HG02759 (cell line): ENCODE measurements at regions not wholly inside any gene's neighbourhood (a gene's known extent, or its start where the extent isn't known, plus 50 kb on each side); places are given as distances from the start of the nearest gene placed in this dataset.

Experiments used
- ATAC-seq: cut with Tn5 transposase; IDR thresholded peaks from one replicate; pipeline ENCODE4 v1.9.1; 2021; ENCODE audit warnings: mild to moderate bottlenecking, moderate library complexity; ENCODE audit not compliant: unreplicated experiment

DNA sequence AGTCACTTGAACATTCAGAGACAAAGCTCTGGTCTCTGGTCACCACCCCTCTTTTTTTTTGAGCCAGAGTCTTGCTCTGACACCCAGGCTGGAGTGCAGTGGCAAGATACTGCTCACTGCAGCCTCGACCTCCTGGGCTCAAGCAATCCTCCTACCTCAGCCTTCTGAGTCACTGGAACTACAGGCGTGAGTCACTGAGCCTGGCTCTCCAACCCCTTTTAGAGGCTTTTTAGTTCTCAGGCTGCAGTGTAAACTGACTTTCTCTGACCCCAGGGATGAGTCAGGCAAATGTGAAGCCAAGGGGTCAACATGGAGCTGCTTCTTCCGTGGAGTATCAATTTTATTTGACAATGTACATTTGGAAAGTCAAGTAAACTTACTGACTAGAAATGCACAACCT lies 229.2 kb downstream of the PTTG2 start:
- ATAC-seq = no peak

DNA sequence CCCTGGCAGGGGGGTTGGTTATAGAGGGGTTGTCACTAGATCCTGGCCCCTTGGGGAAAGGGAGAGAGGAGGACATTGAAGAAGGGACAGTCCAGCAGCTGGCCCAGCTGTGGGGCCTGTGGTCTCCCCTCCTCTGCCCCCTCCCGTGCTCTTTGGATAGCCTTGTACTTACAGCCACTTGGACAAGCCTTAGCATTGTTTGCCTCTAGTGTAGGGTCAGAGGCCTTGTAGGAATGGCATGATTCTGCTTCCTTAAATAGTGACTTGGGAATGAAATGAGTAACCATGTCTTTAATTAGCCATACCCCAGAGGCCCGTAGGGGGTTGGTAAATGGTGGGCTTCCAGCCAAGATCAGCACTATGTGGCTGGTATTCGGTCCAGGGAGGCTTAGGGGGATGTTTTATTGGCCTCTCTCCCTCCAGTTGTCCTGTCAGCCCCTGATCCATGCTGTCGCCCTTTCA lies 230.6 kb downstream of the PTTG2 start:
- no peak for ATAC-seq

DNA sequence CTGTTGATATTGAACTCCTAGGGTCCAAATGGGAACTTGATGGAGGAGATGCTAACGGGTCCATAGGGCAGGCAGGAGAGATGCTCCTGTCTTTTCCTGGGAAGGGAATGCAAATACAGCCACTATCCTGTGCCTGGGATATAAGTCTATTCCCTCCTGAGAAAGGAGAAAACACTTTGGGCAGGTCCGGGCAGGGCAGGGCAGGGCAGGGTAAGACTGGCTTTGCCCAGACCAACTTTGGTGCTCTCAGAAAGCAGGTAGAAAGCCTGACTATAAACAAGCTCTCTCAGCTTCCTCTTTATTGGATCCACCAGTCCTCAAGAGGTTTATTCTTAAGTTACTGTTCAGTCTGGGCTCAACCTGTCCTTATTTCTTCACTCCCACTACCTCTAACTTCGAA lies 232.3 kb downstream of the PTTG2 start:
- no peak for ATAC-seq

DNA sequence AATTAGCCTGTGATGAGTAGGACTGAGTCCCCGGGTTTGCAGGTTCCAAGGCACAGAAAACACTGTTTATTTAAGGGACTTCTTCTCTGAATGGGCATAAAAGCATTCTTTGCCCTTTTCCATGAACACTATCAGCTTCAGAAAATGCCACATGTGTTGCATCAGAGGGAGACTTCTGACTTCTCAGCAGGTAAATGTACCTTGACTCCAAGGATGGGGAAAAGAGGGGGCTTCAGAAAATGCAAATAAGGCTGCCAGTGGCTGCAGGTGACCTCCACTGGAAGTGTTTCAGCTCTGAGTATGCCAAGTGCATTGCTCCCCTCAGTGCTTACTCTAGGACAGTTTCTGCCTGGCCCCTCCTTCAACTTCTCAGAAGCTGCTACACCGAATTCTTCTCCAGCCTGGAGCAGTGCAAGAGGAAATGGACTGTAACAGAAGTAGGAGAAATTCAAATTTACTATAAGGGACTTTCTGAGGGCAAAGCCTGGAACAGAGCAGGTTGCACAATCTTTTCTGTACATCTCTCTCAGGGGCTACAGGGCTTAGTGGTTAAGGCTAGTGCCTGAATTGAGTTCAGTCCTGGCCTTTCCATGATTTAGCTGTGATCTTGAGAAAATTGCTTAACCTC lies 233.2 kb downstream of the PTTG2 start:
- no peak for ATAC-seq

DNA sequence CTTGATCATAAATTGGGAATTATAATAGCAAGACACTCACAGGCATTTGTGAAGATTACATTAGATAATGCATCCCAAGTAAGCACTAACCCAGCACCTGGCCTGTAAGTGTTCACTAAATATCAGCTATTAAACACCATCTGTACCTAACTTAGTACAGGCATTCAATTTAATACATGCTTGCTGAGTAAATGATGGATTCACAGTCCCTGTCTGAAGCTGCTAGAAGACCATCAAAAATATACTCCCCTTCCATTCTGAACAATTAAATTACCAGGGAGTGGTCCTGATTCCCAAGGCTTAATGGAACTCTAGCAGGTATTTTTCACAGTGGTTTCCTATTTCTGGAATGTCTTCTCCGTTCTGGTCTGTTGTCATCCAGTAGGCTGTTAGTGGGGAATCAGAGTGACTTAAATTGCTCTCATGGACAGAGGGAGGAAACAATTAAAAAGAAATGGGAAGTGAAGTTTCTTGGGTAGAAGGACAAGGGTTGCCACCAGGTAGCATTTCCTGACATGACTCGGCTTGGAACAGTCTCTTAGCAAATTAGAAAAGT lies 233.9 kb downstream of the PTTG2 start:
- ATAC-seq = no peak

DNA sequence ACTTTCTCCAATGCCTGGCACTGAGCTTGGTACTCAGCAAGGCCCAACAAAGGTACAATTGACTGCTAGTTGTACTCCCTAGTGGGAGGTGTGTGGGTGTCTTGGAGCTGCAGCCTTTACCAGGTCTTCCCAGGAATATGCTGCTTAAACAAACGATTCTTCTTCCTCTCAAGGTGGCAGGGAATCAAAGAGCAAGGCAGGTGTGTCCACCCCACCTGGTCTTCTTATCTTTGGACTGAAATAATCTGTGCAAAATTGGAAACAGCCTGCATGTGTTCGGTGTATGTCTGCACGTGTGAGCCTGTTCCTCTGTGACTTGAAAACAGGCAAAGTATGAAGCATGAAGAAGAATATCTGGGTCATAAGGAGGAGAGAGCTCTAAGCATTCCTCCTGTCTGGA lies 235.3 kb downstream of the PTTG2 start:
- no peak for ATAC-seq

DNA sequence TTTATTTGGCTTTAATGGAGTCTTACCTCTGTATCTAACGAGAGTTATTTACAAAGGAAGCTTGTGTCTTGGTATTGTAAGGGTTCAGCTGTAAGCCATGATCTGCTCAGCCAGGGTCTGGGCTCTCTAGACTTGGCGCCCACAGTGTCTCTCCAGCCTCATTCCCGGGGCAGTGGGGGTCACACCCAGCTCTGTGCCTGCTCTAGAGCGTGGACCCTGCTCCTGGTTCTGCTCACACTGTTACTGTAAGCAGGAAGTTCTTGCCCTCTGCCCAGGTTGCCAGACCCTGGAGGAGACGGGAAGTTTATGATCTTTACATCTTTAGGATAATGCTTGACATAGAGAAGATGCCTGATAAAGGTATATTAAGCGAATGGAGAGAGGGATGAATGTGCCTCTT lies 235.7 kb downstream of the PTTG2 start:
- ATAC-seq = no peak

DNA sequence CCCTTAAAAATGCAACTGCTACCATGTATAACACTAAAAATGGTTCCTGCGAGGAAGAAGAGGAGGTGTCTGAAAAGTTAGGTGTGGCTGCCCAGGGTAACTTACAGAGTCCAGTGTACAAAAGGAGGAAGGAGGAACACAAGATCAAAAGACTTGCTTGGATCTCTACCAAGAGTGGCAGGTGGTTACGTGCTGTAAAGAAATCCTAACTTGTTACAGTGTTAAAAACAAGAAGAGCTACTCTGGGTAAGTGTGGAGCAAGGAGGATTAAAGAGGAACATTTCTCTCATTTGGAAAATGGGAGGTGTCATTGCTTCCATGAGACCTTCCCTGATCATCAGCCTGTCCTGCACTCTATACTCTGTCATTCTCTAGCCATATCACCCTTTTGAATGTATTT lies 242.0 kb downstream of the PTTG2 start:
- no peak for ATAC-seq

DNA sequence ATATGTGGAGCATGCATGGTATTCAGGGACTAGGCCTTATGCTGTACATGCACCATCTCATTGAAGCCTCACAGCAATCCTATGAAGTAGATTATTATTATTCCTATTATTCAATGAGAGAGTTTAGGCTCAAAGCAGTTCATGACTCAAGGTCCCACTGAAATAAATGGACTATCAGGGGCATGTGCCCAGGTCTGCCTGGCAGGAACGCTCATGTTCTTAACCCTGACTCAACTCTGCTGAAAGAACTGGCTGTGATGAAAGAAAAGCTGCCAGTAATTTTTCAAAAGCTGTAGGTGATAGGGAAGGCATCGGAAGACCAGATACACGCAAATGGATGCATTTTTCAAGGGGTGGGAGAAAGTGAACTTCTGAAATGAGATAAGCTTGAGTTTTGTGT lies 243.4 kb downstream of the PTTG2 start:
- ATAC-seq = no peak

DNA sequence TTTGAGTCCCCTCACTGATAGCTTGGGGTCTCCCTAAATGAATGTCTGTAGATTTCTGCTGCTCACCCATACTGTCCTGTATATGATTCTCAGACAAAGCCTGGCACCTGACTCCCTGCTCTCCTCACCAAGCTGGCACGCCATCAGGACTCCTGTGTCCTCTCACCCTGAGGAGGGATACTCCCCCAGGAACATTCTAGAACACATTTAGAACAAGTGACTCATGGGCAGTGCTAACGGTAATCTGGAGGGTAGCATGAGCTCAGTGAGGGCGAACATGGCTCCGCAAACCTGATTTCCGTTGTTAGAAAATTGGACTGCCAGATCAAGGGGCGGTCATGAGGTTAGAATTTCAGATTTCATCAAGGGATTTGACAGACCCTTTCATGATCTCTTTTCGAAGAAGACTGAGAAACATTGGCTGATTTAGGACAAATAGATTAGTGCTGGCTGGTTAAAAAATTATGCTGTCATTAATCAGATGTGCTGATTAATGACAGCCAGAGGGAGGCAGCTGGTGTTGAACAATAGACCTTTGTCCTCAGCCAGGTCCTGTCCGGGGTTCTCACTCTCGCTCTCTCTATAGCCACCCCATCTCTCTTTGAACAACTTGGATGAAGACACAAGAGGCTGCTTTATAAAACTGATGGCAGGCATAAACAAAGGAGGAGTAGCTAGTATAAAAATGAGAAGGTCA lies 244.3 kb downstream of the PTTG2 start:
- ATAC-seq = no peak

DNA sequence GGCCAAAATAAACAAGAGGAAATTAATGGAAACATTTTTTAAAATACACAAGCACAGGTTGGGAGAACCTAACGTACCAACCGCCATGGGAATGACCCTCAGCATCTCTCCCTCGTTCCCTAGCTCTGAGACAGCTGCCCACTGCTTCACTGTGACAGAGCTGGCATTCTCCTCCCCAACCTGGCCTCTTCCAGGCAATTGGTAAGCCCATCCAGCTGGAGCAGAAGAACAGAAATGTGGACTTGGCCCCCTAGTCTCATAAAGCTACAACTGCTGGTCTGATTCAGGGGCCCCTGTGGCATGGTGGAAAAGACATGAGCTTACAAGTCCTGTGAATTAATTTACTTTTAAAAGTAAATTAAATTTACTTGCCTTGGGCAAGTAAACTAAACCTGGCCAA lies 245.1 kb downstream of the PTTG2 start:
- ATAC-seq = no peak

DNA sequence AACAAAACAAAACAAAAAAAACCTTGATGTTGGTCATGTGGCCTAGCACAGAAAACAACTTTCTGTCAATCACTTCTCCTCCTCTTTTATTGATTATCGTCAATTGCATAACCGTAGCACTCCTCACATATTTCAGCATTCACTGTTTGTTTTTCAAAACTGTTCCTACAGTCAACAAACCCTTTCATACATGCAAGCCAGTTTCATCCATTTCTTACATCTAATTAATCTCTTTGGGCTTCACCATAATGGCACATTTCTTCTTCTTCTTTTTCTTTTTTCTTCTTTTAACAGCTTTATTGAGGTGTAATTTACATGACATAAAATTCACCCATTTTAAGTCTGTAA lies 246.9 kb downstream of the PTTG2 start:
- ATAC-seq = no peak

DNA sequence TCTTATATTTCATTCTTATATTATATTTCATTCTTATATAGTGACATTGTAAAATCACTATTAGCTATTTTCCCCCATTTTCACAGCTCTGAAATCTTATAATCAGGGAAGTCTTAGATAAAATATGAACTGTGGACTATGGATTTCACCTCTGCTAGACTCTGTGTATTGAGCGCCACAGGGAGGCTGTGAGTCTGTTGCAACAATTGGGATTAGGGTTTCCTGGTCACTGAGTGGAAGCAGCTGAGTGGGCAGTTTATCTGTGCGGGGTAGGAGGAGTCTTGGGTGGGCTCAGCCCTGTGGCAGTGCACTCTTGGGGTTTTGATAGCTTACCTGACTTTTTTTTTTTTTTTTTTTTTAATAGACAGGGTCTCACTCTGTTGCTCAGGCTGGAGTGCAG lies 249.5 kb downstream of the PTTG2 start:
- ATAC-seq = no peak

DNA sequence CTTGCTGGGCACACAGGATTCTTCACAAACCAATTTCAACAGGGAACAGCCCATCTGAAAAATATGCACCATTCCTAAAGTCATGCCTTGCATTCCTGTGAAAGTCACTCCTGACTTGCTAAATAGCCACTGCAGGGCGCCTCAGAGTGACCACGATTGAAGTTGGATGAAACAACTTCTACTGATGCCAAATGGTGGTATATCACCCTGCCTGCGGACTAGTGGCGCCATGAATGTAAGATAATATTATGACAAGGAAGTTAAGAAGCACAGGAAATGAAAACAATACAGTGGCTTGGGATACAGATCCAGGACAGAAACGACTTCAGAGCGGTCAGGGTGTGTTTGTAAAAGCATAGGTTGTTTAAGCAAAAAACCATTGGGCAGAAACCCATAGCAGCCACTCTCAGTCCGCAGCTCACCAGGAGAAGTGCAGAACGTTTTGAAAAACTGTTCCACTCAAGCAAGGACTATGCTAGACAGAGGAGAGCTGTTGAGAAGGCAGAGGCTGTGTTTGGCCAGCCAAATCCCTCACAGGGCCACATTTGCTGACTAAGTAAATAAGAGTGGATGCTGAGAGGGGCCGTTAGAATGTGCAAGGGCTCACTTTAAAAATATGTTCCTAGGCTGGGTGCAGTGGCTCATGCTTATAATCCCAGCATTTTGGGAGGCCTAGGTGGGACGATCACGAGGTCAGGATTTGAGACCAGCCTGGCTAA lies 250.4 kb downstream of the PTTG2 start:
- ATAC-seq = no peak

DNA sequence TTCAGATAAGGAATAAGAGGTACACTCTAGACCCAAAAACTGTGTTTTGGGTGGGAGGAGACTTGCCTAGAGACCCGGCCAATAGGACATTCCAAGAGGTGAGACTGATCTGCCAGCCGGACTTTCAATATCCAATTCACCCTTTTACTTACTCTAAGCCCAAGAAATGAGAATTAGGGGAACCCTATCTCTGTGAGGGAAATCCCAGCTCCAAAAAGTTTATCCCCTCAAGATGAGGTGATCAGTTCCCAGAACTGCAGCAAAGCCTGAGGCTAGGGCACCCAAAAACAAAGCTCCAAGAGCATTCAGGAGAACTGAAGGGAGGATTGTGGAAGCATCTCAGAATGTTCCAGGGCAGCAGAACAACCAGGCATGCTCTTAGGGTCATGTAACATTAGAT lies 251.7 kb downstream of the PTTG2 start:
- no peak for ATAC-seq

DNA sequence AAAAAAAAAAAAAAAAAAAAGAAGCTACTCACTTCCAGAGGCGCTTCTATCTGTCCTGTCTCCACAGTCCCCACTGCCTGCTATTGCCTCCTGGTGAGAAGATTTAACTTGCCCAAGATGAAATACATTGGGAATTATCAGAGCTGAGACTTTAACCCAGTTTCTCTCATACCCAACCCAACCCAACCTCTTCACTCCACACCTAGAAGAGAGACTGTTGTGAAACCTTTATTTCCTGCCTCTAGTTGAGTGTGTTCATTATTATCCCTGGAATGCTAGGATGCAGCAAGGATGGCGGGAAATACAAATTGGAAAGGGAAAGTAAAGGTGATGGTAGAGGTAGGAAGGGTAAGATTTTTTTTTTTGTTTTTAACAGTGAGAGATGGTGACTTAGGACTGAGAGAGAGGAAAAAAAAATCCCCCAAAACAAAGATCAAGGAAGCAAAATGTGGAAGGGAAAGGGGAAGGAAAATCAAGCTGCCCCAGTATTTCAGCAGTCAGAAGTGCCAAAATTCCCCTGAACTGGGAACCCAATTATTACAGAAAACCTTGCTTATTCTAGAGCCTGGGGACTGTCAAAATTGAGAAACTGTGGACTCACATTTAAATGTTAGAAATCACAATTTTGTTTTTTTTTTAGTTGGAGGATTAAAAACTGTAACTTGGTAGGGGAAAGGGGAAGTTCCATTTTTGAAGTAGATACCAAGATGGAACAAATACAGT lies 253.0 kb downstream of the PTTG2 start:
- no peak for ATAC-seq

DNA sequence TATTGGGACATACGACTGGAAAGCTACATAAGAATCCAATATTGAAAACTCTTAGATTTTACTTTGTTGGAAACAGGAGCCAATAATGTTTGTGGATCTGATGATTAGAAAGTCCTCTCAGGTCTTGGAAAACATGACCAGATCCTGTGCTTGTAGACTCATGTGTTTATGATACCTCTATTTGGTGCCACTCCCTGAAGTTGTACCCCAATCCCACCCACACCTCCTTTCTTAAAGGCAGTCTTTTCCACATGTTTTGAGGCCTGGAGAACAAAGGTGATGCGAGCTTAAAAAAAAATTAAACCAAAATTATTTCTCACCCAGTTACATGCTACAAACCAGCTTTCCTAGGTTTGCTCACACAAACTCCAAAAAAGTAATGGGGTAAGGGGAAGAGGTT lies 262.7 kb downstream of the PTTG2 start:
- ATAC-seq = no peak

DNA sequence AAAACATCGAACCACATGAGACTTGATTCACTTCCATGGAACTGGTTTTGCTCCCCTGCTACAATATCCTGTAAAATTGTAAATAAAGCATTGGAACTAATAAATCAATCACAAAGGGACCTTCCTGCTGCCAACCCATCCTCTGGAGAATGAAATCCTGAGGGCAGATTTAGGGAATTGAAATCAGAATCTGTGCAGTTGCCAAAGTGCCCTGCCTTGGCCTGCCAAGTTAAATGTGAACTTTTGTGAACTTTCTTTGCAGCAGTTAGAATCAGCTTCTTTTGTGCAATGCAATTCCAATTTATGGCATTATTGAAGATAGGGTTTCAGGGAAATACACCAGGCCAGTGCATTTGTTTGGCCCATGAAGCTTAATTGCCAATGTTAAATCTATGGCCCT lies 263.1 kb downstream of the PTTG2 start:
- ATAC-seq = no peak

DNA sequence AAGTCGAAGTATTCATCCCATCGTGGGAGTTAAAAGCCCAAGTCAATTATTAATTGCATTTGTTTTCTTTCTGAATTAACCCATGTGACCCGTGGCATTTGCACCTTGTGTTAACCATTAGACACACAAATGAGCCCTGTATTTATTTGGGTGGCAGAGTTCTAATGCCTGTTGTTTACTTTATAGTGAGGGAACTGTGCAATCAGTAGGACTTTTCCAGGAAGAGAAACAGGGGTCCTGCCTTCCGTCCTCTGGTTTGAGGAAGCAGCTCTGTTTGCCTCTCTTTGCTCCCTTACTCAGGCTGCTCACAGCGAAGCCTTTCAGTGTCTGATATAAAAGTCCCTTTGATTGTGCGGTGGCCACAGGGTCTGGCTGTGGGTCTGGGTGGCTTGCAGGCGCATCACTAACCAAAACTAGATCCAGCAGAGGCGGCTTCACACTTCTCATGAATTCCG lies 263.6 kb downstream of the PTTG2 start:
- ATAC-seq = no peak

DNA sequence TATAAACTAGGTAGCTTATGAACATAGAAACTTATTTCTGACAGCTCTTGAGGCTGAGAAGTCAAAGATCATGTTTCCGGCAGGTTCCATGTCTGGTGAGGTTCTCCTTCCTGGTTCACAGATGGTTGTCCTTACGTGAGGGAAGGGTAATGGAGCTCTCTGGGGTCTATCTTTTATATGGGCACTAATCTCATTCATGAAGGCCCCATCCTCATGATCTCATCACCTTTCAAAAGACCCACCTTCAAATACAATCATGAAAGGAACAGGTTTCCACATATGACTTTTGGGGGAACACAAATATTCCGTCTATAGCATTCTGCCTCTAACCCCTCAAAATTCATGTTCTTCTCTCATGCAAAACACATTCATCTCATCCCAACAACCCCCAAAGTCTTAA lies 264.7 kb downstream of the PTTG2 start:
- ATAC-seq = no peak

DNA sequence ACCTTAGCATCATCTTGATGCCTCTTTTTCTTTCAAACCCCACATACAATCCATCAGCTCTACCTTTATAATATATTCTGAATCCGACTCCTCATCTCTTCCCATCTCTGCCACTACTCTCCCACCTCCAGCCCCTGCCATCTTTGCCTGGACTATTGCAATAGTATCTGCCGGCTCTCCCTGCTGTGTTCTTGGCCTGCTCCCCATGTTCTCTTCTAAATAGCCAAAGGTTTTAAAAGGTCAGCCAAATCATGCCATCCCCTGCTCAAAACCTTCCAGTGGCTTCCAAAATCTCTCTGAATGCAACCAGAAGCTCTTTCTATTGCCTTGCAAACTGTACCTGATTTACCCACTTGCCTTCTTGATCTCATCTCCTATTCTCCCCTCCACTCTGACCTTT lies 266.0 kb downstream of the PTTG2 start:
- no peak for ATAC-seq
